ENCODE measurements at regions not wholly inside any gene's neighbourhood (a gene's known extent, or its start where the extent isn't known, plus 50 kb on each side); places are given as distances from the start of the nearest gene placed in this dataset.

- ChIA-PET POLR2A (no interaction called here), CTCF (no interaction called here)
- TF ChIP-seq, protein P1, sequence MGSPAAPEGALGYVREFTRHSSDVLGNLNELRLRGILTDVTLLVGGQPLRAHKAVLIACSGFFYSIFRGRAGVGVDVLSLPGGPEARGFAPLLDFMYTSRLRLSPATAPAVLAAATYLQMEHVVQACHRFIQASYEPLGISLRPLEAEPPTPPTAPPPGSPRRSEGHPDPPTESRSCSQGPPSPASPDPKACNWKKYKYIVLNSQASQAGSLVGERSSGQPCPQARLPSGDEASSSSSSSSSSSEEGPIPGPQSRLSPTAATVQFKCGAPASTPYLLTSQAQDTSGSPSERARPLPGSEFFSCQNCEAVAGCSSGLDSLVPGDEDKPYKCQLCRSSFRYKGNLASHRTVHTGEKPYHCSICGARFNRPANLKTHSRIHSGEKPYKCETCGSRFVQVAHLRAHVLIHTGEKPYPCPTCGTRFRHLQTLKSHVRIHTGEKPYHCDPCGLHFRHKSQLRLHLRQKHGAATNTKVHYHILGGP (tag by site-specific recombination; IDR thresholded peaks at IDR 0.05), result no peak
- TF ChIP-seq REPIN1 (tag by site-specific recombination; IDR thresholded peaks at IDR 0.05; ENCODE audit: low read depth), result no peak
- TF ChIP-seq ZNF521 (tag by site-specific recombination; IDR thresholded peaks at IDR 0.05), result no peak
- no peak for TF ChIP-seq ZBTB1 (tag by site-specific recombination; IDR thresholded peaks at IDR 0.05)
- TF ChIP-seq GLIS1 (tag by site-specific recombination; IDR thresholded peaks at IDR 0.05), result peak; percentile 91
- peak; percentile 73 for TF ChIP-seq SP7 (tag by site-specific recombination; IDR thresholded peaks at IDR 0.05)
- no peak for TF ChIP-seq WT1 (tag by site-specific recombination; IDR thresholded peaks at IDR 0.05)
- TF ChIP-seq ZNF423 (tag by site-specific recombination; IDR thresholded peaks at IDR 0.05), result no peak
- no peak for TF ChIP-seq ZNF624 (tag by site-specific recombination; IDR thresholded peaks at IDR 0.05)
- TF ChIP-seq ZNF514 (tag by site-specific recombination; IDR thresholded peaks at IDR 0.05), result no peak
- Histone ChIP-seq H3K9me3 (ENCODE audit: control insufficient read depth, insufficient read depth, low read depth, low read length) (no peaks in the 10 kb centered on the region), H3K4me1 (ENCODE audit: control insufficient read depth, insufficient read depth, low read length) (peaks cover 12% of the 10 kb centered on the region), H3K27ac (ENCODE audit: extremely low read depth, low read depth, low read length) (no peak overlapping the region; the same call in 1 of the 2 replicates), H3K4me3 (ENCODE audit: low read depth, low read length) (no peak overlapping the region), H3K36me3 (ENCODE audit: control insufficient read depth in 2 of 2, insufficient read depth in 1 of 2, low read length in 2 of 2) (no peaks in the 10 kb centered on the region)
These were observed 67.4 kb upstream of the PTCH1 start for GRCh38 chr9:95584176-95584575.

DNA sequence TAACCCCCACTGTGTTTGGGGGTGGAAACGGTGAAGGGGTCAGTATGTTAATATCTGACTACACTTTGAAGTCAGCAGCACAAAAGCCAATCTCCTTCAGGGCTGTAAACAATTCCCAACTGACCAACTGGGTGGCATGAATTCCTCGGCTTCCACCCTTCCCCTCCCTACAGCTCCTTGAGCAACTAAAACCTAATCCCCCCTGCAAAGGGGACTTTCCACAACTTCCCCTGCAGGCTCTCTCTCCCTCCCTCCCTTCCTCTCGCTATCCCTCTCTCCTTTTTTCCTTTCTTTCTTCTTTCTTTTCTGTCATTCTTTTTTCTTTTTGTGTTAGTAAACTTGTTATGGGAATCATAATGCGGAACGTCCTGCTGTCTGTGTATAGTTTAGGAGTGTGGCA is 65.1 kb upstream of the PTCH1 start:
- ChIA-PET CTCF (no interaction called here), POLR2A (no interaction called here)
- Histone ChIP-seq H3K4me3 (ENCODE audit: low read depth, low read length) (no peak overlapping the region), H3K9me3 (ENCODE audit: control insufficient read depth, insufficient read depth, low read depth, low read length) (no peaks in the 10 kb centered on the region), H3K4me1 (ENCODE audit: control insufficient read depth, insufficient read depth, low read length) (peaks cover 12% of the 10 kb centered on the region), H3K27ac (ENCODE audit: extremely low read depth, low read depth, low read length) (peak overlapping the region; percentile 87), H3K36me3 (ENCODE audit: control insufficient read depth in 2 of 2, insufficient read depth in 1 of 2, low read length in 2 of 2) (no peaks in the 10 kb centered on the region)
- no peak for TF ChIP-seq ZNF510 (tag by site-specific recombination; IDR thresholded peaks at IDR 0.05; ENCODE audit: insufficient replicate concordance)
- TF ChIP-seq ZNF292 (tag by site-specific recombination; IDR thresholded peaks at IDR 0.05; ENCODE audit: borderline replicate concordance, low read depth), result no peak
- peak; percentile 60 for TF ChIP-seq ZNF366 (tag by site-specific recombination; conservative IDR thresholded peaks at IDR 0.05)
- no peak for TF ChIP-seq SP2 (tag by site-specific recombination; IDR thresholded peaks at IDR 0.05)
- TF ChIP-seq MZF1 (tag by site-specific recombination; IDR thresholded peaks at IDR 0.05; ENCODE audit: borderline replicate concordance), result peak; percentile 59
- TF ChIP-seq ZNF561 (tag by site-specific recombination; IDR thresholded peaks at IDR 0.05; ENCODE audit: borderline replicate concordance), result no peak
- TF ChIP-seq PRDM1 (tag by site-specific recombination; IDR thresholded peaks at IDR 0.05), result peak; percentile 38; the same call in 1 of the 2 replicates
- no peak for TF ChIP-seq ZNF660 (tag by site-specific recombination; IDR thresholded peaks at IDR 0.05)
- no peak for TF ChIP-seq ZNF707 (tag by site-specific recombination; IDR thresholded peaks at IDR 0.05)
- TF ChIP-seq, protein P2, sequence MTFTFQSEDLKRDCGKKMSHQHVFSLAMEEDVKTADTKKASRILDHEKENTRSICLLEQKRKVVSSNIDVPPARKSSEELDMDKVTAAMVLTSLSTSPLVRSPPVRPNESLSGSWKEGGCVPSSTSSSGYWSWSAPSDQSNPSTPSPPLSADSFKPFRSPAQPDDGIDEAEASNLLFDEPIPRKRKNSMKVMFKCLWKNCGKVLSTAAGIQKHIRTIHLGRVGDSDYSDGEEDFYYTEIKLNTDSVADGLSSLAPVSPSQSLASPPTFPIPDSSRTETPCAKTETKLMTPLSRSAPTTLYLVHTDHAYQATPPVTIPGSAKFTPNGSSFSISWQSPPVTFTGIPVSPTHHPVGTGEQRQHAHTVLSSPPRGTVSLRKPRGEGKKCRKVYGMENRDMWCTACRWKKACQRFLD (tag by site-specific recombination; IDR thresholded peaks at IDR 0.05), result no peak
- TF ChIP-seq, protein P3, sequence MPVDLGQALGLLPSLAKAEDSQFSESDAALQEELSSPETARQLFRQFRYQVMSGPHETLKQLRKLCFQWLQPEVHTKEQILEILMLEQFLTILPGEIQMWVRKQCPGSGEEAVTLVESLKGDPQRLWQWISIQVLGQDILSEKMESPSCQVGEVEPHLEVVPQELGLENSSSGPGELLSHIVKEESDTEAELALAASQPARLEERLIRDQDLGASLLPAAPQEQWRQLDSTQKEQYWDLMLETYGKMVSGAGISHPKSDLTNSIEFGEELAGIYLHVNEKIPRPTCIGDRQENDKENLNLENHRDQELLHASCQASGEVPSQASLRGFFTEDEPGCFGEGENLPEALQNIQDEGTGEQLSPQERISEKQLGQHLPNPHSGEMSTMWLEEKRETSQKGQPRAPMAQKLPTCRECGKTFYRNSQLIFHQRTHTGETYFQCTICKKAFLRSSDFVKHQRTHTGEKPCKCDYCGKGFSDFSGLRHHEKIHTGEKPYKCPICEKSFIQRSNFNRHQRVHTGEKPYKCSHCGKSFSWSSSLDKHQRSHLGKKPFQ (tag by site-specific recombination; IDR thresholded peaks at IDR 0.05), result no peak
- TF ChIP-seq ZNF530 (tag by site-specific recombination; IDR thresholded peaks at IDR 0.05; ENCODE audit: low read depth), result no peak
- no peak for TF ChIP-seq MEIS1 (CRISPR knock-in tag; IDR thresholded peaks at IDR 0.05; ENCODE audit: borderline replicate concordance)
- peak; percentile 73 for TF ChIP-seq GLIS1 (tag by site-specific recombination; IDR thresholded peaks at IDR 0.05)
